ENCODE measurements at regions not wholly inside any gene's neighbourhood (a gene's known extent, or its start where the extent isn't known, plus 50 kb on each side); places are given as distances from the start of the nearest gene placed in this dataset.

DNA sequence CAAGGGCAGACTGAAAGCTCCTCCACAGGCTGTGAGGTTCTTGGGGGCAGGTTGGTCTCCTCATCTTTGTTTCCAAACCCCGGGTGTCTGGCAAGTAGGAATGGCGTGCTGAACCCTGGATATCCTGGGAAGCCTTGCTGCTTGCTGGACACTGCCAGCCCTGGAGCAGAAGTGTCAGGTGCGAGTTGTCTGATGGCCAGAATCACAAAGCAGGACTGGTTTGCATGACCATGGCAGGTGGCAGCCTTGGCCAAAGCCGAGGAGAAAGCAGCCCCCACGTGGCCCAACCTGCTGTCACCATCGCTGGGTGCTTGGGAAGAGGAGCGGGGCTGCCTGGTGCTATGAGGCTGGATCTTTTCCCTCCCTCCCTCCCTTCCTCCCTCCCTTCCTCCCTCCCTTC lies 309.5 kb upstream of the HS6ST1 start:
- TF ChIP-seq, protein P1, sequence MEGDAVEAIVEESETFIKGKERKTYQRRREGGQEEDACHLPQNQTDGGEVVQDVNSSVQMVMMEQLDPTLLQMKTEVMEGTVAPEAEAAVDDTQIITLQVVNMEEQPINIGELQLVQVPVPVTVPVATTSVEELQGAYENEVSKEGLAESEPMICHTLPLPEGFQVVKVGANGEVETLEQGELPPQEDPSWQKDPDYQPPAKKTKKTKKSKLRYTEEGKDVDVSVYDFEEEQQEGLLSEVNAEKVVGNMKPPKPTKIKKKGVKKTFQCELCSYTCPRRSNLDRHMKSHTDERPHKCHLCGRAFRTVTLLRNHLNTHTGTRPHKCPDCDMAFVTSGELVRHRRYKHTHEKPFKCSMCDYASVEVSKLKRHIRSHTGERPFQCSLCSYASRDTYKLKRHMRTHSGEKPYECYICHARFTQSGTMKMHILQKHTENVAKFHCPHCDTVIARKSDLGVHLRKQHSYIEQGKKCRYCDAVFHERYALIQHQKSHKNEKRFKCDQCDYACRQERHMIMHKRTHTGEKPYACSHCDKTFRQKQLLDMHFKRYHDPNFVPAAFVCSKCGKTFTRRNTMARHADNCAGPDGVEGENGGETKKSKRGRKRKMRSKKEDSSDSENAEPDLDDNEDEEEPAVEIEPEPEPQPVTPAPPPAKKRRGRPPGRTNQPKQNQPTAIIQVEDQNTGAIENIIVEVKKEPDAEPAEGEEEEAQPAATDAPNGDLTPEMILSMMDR (IDR thresholded peaks at IDR 0.05) = no peak
- TF ChIP-seq POLR2A (IDR thresholded peaks at IDR 0.05) = no peak
- TF ChIP-seq EP300 (IDR thresholded peaks at IDR 0.05) = no peak

All from gastroesophageal sphincter (tissue), 3 donors.